ENCODE measurements at regions not wholly inside any gene's neighbourhood (a gene's known extent, or its start where the extent isn't known, plus 50 kb on each side); places are given as distances from the start of the nearest gene placed in this dataset.

DNA sequence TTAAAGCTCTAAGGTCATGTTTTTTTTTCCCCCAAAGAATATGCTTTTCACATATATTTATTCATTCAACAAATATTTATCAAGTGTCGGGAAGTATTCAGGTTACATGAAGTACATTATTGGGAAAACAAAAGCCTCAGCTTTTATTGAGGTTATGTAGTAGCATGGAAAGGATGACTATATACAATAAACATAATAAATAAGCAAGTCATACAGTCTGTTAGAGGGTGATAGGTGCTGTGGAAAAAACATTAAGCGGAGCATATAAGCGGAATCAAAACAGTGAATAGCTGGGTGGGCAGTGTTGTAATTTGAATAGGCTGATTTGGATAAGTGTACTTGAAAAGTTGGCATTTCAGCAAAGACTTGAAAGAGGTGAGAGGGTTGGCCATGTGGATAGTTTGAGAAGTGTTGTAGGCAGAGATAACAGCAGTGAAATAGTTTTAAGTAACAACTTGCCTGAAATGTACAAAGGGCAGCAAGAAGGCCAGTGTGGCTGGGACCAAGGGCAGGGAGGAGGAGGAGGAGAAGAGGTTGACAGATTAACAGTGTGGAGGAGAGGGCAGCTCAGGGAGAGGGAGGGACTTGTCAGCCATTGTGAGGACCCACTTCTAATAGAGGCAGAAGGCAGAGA, 558.7 kb downstream of the SPRY1 start:
- DNase-seq (ENCODE audit: low read depth), result no peak
- TF ChIP-seq, protein P1, sequence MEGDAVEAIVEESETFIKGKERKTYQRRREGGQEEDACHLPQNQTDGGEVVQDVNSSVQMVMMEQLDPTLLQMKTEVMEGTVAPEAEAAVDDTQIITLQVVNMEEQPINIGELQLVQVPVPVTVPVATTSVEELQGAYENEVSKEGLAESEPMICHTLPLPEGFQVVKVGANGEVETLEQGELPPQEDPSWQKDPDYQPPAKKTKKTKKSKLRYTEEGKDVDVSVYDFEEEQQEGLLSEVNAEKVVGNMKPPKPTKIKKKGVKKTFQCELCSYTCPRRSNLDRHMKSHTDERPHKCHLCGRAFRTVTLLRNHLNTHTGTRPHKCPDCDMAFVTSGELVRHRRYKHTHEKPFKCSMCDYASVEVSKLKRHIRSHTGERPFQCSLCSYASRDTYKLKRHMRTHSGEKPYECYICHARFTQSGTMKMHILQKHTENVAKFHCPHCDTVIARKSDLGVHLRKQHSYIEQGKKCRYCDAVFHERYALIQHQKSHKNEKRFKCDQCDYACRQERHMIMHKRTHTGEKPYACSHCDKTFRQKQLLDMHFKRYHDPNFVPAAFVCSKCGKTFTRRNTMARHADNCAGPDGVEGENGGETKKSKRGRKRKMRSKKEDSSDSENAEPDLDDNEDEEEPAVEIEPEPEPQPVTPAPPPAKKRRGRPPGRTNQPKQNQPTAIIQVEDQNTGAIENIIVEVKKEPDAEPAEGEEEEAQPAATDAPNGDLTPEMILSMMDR (IDR thresholded peaks at IDR 0.05; ENCODE audit: insufficient read depth, low read depth, low read length, missing control alignments), result no peak
- no peak overlapping the region for H3K4me3 ChIP-seq (ENCODE audit: low read depth, low read length)

- H3K4me3 ChIP-seq (ENCODE audit: low read depth, low read length), result no peak overlapping the region
- no peak for DNase-seq (ENCODE audit: low read depth)
- TF ChIP-seq, protein P1 (IDR thresholded peaks at IDR 0.05; ENCODE audit: insufficient read depth, low read depth, low read length, missing control alignments), result no peak
These were observed 559.6 kb downstream of the SPRY1 start for GRCh38 chr4:123956204-123956603.

DNA sequence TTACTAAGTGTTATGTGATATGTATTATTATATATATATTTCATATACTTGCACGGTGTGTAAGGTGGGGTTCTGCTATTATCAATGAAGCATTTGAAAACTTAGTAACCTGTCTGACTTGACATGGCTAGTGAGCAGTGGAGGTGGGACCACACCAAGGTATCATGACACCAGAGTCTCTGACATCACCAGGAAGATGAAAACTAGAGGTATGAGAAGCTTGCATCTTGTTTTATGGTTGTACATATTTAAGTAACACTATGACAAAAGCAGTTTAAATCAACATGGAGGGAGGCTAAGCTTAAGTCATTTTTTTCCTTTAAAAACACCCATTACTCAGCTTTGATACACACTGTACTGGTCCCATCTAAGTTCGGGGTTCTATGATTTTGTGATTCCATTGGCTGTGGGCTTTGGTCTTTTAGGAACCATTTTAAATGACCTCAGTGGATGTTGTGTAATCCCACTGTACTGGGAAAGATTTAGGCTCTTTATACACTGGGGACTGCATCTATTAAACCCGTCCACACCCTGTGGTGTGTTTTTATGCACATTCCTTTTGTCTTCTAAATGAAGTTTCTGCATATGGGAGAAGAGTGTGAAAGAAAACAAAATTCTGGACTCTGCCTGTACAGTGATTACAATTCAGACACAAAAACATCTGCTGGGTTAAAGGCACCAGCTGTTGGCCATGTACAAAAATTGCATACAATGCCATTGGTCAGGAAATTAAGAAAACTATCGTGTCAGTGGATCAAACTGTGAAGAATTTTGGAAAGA, 570.6 kb downstream of the SPRY1 start:
- H3K4me3 ChIP-seq (ENCODE audit: low read depth, low read length), result no peak overlapping the region
- DNase-seq (ENCODE audit: low read depth), result no peak
- TF ChIP-seq, protein P1 (IDR thresholded peaks at IDR 0.05; ENCODE audit: insufficient read depth, low read depth, low read length, missing control alignments), result no peak

- TF ChIP-seq, protein P1 (IDR thresholded peaks at IDR 0.05; ENCODE audit: insufficient read depth, low read depth, low read length, missing control alignments), result no peak
- DNase-seq (ENCODE audit: low read depth), result no peak
- H3K4me3 ChIP-seq (ENCODE audit: low read depth, low read length), result no peak overlapping the region
These were observed 575.4 kb downstream of the SPRY1 start for GRCh38 chr4:123972031-123972430.

- TF ChIP-seq, protein P1 (IDR thresholded peaks at IDR 0.05; ENCODE audit: insufficient read depth, low read depth, low read length, missing control alignments), result no peak
- no peak overlapping the region for H3K4me3 ChIP-seq (ENCODE audit: low read depth, low read length)
- no peak for DNase-seq (ENCODE audit: low read depth)
These were observed 578.0 kb downstream of the SPRY1 start for GRCh38 chr4:123974386-123975149.

DNA sequence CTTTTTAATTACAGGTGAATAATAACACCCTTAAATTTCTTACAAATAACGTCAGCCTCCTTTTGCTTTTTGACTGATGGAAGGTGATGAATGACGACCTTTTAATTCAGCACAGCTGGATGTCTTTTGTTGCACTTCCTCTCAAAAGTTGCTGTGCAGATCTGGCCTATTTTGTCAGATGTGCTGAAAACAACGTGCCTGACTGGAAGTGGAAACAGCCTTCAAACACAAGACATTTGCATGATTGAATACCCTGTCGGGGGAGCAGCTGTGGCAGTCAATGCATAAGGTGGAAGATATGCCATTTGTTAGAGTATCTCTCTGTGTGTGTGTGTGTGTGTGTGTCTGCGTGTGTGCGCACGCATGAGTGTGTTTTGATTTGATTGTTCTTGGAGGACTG, 579.7 kb downstream of the SPRY1 start:
- peak; percentile 2 for DNase-seq (ENCODE audit: low read depth)
- H3K4me3 ChIP-seq (ENCODE audit: low read depth, low read length), result no peak overlapping the region
- TF ChIP-seq, protein P1 (IDR thresholded peaks at IDR 0.05; ENCODE audit: insufficient read depth, low read depth, low read length, missing control alignments), result no peak

Measured in GM12865 (cell line).